Activated CD4-positive, alpha-beta T cell treated with anti-CD3 and anti-CD28 coated beads for 4 hours (primary cell): ENCODE measurements at regions not wholly inside any gene's neighbourhood (a gene's known extent, or its start where the extent isn't known, plus 50 kb on each side); places are given as distances from the start of the nearest gene placed in this dataset.

Experiments used
- DNase-seq, 2 donors: peaks; one replicate each; pipeline ENCODE4 v3.0.0-alpha.2; 2020

DNA sequence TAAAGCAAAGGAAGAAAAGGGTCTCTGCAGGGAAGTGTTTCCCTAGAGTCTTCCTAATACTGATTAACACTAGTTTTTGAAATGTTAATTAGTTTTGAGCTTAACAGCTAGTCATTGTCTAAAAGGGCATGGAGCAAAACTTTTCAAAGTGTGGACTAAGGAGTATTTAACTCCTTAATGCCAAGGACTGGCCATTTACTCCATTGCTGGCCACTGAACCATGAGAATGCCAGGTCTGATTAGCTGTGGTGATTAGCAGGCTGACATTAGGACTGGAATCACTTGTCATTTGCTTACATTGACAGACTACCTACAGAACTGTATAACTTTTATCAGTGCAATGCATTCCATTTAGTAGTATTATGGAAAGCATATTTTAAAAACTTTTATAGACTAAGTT is 987.0 kb downstream of the NR2F1-AS1 start:
- no peak for DNase-seq

DNA sequence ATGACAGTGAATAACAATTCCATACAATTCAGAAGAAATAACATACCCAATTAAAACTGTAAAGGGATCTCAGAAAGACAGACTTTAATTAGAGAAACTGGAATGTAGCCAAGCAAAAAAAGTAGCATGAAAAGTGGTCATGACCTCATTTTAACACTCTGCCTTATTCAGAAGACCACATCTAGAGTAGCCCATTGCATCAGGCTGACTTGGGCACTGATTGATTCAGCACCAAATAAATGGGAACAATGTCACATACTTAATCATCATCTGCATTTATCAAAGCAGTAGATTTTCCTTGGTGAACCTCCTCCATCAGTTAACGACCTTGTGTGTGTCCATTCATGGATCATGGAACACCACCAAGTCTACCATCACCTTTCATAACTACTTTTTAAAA is 992.1 kb downstream of the NR2F1-AS1 start:
- DNase-seq: no peak

DNA sequence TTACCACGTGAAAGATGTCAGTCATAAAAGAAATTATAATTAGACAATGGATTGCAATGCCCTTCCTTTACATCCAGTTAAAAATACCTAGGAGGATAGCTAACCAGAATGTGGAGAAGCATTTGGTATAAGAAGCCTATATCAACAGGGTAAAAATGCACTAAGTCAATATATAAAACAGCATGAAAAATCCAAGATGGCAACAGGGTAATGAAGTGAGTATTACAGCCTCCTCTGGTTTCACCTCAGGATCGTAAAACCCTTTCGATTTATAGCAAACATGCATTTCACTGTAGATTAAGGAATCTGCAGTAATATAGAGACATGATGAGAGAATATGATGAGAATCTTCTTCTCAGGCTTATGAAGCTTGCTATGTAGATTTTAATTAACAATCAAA is 999.3 kb downstream of the NR2F1-AS1 start:
- no peak for DNase-seq

DNA sequence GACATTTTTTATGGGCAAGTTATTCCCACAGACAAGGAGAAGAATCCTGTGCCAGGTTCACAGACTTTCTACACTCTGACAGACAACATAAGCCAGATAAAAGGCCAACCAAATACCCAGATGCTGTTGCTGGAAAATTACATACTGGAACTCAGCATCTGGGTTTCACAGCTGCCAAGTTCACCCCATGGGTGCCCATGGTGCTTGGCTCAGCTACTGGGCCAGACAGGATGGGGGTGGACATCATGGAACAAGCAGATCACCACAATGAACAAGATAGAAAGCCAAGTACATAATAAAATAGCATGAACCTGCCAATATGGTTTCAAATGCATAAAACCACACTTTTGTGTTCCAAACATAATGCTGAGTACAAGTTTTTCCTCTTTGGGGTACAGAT is 999.8 kb downstream of the NR2F1-AS1 start:
- DNase-seq: no peak

DNA sequence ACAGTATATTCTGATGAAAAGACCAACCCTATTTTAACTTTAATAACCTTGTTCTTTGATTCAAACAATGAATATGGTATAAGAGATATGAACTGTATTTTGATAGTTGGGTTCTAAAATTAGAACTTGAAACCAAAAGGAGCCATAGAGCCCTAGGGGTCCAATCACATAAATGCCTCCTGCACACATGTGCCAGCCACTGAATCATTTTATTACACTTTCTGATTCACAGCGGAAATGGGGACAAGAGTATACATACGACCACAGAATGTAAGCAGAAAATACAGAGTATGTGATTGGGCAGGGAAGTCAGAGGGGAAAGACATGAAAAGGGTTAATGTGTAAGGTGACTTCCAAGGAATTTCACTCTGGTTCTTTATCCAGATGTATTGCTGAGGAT is 1000.2 kb downstream of the NR2F1-AS1 start:
- DNase-seq: no peak

DNA sequence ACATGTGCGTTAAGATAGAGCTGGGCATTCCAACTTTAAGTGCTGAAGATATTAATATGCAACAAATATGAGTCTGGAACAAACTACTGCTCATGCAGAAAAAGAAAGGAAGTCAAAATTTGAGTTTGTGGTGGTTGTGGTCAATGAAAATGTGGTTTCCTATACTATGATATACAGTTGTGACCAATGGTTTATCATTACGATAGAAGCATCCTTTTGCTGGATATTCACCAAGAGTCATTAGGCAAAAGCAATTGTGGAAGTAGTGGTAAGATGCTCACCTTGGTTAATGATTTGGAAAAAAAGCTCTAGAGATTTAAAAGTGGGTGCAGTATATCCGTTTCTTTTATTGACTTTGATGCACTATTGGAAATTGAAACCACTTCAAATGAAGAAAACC is 1007.0 kb downstream of the NR2F1-AS1 start:
- no peak for DNase-seq

DNA sequence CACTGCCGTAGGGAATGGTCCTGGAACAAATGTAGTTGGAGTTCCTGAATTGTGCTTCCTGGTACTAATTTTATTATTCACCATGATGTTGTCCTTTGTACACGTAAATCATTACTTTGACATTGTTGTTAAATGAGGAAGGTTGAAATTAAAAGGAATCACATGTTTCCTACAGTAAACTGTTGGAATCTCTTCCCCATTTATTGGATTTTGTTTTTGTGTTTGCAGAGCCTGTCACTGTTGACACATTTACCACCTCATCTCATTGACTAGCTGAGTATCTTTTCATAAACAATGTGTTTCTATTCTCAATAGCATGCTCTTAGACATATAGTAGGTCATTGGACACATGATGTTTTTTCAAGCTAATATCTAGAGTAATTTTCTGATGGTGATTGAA is 1012.5 kb downstream of the NR2F1-AS1 start:
- DNase-seq: no peak

DNA sequence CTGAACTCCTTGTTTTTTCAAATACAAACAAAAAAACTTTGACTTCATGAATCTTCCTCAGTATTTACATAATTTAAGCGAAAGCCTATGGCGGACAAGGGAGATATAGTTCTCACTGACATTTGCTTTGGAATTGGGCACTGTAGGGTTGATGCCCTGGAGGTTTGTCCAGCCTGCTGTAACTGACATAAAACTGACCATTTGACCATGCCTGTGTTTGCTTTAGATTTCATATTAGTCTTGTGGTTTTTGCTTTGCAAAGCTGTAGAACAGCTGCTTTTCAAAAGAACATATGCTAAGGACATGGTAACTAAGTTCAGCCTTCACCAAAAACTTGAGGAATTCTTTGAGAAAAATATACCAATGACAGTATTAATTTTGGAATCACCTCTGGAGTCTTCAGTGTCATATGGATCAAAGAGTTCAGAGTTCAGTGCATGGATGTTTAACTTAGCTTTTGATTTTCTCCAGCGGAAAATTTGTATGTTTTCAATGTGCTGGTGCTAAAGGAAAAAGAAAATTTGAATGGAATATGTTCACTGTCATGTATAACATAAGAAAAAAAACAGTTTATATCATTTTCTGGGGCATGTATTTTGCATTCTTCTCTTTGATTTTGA is 1013.1 kb downstream of the NR2F1-AS1 start:
- DNase-seq: no peak

DNA sequence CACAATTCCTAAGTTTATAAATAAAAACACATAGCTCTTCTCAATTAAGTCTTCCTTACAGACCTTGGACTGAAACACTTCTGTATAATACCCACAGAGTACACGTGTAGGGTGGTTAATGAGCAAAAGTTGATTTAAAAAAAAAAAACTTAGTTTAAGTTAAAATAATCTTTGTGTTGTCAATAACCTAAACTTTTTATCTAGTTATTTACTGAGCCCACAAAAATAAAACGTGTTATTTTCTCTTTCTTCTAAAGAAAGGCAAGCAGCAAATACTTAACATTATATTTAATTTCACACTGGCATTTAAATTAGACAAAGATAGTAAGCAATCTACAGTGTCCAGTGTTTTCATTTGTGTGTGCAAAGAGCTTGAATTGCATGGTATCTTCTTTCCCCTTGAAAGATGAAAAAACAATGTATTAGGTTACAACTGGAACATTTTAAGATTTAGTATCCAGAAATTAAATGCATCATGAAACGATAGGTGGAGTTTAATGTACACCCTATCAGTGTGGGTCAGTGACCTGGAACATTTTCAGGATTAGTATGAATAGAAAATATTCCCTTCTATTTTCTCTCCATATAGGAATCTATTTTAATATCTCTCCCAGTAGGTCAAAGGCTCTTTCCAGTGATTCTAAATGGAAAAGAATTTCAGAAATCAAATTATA is 1014.8 kb downstream of the NR2F1-AS1 start:
- no peak for DNase-seq

DNA sequence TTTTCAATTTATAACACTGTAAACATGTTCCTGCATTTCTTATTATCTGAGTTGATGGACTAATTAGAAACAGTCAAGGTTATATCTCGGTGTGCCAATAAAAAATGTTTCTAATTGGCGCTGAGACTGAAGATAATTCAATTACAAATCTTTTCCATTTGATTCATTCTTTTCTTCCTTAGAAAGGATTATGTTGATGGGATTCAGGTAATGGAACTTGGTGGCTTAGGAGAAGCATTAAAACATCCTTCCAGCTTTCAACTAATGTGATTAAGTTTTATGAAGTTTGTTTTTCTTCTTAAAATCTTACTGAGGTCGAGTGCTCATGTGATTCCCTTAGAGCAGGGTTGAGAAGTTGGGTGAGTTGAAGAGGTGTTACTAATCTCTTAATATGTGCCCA is 1015.3 kb downstream of the NR2F1-AS1 start:
- DNase-seq: no peak

DNA sequence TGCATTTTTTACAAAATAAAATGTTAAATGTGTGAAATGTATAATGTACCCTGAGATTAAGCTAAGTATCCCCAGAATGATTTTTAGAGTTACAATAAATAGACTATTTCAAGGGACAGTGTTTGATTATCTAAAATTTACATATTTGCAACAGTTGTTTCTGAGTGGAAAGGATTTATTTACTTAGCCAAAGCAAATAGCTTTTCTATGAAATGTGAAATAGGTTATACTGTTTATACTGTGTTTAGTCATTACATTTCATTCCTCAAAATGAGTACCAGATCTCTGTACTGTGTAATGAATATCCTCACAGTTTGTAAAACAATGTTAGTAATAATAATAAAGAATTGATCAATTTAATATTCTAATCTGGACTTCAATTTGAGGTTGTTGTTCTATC is 1019.0 kb downstream of the NR2F1-AS1 start:
- no peak for DNase-seq

DNA sequence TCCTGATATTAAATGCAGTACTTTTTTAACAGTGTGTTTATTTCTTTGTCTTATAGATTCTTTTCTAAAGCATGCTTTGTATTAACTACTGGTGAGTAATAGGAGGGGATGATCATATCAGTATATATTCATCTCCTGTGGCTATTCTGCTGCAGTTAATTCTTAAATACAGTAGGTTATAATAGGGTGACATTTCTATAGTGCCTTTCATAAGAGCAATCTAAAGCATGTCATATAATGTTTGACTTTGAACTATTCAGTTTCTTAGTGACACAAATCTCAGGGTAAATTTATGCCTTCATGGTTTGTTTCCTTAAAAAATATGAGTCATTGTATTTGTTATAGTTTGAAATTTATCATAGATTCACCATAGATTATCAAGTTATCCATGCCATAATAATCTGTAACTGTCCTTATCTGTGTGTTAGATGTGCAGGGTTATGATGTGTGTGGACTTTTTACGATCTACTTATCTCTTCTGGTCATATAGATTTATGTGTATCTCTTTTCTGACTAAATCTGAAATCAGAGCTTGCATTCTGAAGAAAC is 1019.5 kb downstream of the NR2F1-AS1 start:
- no peak for DNase-seq

DNA sequence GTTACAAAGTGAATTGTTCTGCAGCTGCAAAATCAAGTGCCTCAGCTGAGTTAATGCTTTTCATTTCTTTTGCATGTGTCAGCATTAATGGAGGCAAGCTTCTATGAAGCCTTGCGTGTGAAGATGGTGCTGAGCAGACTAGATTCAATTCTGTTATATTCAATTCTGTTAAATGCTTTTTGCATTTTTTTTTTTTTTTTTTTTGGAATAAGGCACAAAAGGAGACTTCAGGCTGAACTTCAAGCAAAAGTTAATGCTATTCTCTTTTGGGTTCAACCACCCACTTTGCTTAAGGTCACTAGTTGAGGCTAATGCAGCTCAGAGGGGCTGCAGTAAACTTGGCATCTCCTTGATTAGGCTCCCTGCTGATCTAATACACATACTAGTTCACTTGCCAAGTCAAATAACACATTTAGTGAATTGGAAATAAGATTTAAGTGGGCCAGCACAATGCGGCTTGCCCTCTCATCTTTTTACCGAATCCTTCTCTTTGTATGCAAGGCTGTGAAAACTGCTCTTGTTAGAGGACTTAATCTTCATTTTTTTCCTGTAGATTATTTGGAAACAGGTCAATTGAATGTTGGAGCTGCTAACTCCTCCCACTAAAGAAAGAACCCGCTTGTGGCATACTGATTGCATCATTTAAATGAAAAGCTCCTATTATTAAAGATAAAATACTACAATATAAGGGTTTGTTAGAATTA is 1020.2 kb downstream of the NR2F1-AS1 start:
- DNase-seq: no peak

DNA sequence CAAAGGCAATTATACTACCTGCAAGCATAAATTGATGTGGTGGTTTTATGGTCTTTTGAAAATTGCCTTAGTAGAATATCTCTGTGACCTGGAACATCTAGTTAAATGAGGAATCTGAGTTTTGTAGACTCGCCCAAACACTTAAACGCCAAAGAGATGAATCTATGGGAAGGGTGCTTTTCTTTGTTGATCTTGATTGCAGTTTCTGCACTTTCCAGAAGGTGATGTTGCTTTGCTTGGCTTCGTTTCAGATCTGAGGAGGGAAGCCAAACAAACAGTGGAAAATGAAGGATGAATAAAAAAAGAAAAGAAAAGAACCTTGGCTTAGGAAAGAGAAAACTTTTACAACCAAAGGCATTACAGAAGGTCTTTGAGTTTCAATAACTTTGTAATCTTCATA is 1021.2 kb downstream of the NR2F1-AS1 start:
- no peak for DNase-seq

DNA sequence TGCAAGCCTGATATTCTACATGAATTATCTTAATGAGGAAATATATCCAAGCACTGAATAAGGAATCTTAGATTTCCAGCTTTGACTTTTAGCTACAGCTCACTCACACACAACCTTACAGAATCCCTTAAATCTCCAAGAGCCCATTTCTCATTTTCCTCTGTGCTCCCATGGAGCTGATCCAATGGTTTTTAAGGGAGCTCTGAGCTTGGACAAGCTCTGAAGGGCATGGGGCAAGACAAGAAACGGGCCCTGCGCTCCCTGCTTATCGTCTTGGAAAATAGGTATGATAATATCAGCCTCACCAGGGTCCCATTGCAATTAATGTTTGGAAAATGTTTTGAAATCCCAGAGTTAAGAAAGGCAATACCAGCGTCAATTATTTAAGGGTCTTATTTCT is 1021.7 kb downstream of the NR2F1-AS1 start:
- DNase-seq: no peak

DNA sequence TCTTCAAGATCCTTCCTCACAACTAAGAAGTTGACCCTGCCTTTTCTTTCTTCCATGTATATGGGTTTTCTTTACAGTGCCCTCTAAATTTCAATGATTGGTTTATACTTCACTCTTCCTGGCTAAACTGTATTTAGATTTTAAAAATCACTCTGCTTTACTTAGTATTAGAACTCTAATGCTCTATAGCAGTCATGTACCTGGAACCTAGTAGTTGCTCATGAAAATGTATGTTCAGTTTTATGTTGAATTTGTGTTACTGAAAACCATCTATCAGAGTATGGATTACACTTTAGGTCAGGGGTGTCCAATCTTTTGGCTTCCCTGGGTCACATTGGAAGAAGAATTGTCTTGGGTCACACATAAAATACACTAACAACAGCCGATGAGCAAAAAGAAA is 1024.3 kb downstream of the NR2F1-AS1 start:
- no peak for DNase-seq

DNA sequence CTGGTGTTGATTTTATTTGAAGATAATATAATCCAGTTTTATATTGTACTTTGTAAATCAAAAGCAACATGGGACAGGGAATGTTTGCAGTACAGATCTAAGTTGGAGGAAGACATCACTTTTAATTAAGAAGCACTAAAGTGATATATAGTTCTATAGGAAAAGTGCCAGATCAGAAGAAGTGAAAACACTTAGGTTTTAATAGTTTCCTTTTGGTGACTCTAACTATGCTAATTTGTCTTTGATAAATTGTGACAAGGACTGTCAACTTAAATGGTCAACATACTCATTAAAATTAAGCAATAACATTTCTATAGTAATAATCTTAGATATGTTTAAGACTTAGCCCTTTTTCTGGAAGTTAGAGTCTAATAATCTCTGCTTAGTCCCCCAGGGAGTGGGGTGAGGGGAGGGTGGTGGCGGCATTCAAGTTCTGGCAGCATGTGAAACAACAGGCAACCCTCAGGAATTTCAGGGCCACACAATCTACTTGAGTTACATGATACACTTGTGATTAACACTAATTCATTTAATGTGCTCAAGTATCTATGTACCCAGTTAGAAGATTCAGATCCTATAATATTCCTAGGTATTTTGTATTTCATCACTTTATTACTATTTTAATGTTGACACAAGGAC is 1026.5 kb downstream of the NR2F1-AS1 start:
- DNase-seq: no peak

DNA sequence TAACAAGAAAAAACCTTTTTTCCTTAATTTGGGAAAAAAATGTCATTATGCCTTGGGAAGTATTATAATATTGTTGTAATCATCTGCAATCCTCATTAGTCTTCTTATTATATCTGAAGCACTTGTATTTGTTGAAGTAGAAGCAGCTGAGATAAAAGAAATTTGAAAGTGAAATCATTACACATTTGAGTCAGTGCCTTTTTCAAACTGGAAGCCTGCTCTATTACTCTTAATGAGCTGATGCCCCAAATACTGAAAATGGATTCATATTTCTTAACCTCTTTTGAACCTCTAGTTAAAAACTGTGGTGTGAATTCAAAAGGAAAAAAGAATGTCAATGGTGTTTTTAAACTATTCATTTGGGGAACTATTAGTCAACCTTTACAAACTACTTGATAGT is 1027.7 kb downstream of the NR2F1-AS1 start:
- no peak for DNase-seq

DNA sequence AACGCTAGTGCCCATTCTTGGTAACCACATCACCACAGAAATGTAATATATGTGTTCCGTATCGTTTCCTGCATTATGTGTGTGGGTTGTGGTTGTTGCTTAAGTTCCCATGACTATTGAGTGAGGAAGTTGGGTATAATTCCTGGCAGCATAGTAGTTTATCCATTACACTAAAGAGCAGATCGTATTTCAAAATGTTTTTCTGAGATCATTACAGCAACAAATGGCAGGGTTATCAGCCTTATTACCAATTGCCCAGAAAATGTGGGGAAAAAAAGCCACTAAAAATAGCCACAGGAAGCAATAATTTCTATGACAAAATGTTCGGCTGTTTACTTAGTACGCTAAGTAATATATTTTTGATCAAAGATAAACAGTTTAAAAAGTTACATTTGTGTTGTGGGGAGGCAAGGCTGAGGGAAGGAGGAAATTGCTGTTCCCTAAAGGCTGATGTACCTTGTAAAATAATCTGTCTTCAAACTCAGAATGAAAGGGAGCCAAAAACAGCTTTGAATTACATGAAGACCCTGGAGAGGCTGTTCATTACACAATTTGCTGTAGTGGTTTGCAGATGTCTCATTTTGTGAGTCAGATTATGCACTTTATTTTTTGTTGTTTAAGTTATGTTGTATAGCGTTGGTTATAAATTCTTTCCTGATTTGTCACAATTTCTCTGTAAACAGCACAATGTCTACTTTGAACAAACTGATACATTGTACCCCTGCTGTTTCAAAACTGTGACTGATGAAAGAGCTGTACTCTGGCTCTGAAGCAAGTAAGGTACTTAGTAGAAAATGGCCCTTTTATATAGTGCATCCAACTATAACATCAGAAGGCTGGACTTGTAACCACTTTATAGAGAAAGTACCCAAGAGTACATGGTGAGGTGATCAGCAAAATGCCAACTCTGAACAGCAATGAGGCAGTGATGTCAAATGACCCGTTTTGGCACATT is 1028.5 kb downstream of the NR2F1-AS1 start:
- no peak for DNase-seq

DNA sequence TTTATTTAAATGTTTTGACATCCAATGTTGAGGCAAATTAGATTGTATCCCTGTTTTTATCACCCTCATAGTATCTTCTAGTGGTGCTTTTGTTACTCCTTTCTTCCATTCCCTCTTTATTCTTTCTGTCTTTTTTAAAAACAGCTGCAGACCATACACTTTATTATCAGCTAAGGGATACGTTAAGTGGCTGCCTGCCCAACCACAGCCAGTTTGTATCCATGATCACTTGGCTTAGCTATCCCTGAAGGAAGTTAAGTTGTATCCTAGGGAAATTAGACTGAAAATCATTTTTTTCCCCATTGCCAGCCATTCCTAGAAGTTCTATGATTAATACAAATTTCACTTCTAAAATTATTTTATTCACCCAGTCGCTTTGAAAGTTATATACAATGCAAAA is 1032.7 kb downstream of the NR2F1-AS1 start:
- DNase-seq: no peak

DNA sequence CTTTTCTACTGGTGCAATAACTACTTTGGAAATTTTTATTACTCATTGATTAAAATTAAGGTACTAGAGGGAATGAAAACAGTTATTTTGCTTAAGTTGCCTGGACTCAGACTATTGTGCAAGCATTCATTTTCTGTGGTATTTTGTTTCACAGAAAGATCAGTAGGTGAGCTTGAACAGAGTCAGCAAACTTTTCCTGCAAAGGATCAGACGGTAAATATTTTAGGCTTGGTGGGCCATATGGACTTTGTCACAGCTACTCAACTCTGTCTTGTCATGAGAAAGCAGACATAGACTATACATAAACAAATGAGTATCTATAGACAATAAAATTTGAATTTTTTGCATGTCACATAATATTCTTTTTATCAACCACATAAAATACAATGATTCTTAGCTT is 1036.4 kb downstream of the NR2F1-AS1 start:
- DNase-seq: no peak

DNA sequence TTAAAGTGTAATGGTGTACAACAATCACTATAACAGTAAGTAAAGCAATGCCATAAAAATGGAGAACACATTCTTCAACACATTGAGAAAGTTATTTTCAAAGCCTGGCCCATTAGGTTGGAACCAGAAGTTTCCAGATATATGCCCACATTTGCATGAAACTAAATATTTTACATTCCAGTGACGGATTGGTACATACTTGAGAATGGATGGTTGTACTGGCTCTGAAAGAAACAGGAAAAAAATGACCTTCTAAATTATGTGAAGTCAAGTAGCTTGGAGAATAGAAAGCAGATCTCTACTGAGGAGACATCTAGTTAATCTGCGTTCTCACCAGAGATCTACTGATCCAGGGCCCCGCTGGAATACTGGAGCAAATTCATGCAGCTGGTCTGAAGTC is 1037.0 kb downstream of the NR2F1-AS1 start:
- no peak for DNase-seq

DNA sequence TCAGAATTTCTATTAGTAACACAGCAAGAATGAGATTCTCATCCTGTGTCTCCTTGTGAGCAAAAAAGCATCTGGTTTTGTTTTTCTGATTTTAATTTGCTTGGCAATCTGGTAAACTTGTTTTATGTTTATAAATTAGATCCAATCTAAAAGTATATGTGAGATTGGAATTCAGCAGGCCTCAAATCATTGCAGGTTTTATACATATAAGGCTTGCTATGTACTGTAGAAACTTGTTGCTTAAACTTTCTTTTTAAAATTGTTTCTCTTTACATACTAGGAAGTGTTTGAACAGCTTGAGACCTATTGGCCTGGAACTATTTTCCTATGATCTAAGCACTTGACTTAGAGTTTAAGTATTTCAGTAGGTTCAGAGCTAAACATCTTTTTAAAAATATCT is 1037.8 kb downstream of the NR2F1-AS1 start:
- no peak for DNase-seq
